ENCODE measurements at regions not wholly inside any gene's neighbourhood (a gene's known extent, or its start where the extent isn't known, plus 50 kb on each side); places are given as distances from the start of the nearest gene placed in this dataset.

DNA sequence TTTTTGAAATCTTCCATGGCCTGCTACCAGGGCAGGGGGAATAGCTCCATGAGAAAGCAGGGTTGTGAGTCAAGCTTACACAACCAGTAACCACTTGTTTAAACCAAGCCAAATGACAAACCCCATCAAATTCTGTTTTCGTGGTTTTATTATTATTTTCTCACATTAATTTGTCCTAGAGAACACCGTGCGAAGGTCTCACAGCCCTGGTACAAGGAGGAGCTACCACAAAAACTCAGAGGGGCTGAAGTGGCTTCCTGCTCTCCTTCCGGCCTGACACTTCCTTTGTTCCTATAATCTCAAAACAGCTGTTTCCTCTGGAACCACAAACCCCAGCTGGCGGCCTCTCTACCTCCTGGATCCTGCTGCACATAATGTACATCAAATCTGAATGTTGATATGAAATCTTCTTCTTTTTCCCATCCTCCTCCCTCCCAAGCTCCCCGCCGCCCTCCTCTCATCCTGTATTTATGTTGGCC, 375.9 kb downstream of the MCTP2 start:
- DNase-seq (ENCODE audit: low read depth) = no peak

DNA sequence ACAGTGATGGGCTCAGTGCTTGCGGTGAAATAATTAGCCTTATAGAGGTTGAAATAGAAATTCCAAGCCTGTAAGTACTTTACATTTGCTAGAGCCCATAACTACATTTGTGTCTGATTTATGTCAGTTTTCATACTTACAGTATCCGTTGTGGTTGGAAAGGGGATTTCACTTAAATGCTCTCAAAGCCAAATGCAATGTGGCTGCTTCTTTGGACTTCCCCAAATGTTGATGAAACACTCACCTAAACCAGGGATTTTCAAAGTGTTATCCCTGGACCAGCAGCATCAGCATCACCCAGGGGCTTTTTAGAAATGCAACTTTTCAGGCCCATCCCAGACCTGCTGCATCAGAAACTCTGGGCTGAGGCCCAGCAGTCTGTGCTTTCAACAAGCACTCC, 378.7 kb downstream of the MCTP2 start:
- no peak for DNase-seq (ENCODE audit: low read depth)

DNA sequence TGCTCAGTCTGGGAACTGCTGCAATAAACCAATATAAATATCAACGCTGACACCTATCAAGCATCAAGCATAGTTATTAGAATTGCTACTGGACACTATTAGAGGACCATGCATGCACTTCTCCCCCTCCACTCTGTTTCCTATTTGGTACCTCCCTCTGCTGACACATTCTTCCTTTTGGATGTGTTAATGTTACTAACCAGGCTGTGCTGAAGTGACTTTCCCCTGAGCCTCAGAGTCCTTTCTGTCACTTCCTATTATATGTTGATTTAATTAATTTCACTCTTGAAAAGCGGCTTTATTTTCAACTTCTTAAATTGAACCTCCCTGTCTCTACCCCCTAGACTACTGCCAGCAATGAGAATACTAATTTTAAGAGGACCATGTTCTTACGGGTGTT, 379.1 kb downstream of the MCTP2 start:
- no peak for DNase-seq (ENCODE audit: low read depth)

DNA sequence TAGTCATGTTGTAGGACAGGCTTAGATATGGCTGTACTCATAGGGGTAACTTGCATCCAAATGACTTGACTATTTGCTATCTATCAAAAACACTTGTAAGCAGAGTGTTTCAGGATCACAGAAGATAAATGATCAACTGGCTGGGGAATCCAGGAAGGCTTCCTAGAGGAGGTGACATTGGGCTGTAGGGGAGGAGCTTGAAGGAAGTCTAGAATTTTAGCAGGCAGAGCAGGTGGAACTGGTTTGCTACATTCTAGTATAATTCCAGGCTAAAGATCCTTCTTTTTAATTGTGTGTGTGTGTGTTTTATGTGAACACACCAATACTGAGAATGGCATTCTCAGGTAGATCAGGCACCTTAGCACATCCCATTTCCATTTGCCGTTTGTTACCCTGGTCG, 380.3 kb downstream of the MCTP2 start:
- DNase-seq (ENCODE audit: low read depth) = no peak

DNA sequence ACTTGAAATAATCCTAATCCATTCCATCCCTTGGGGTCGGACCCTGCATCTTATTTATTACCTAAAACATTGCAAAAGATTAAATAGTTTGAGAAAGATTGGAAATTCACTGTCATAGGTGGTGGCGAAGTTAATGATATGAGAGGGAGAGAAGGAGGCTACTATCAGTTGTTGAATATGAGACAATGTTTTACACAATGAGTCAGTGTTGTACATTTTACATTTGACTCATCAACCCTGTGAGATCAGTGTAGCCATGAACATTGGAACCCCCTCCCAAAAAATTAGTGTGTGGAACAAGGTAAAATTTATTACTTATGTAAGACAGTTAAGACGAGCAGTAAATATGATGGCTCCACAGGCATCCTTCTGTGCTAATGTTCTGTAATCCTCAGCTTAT, 384.3 kb downstream of the MCTP2 start:
- no peak for DNase-seq (ENCODE audit: low read depth)

DNA sequence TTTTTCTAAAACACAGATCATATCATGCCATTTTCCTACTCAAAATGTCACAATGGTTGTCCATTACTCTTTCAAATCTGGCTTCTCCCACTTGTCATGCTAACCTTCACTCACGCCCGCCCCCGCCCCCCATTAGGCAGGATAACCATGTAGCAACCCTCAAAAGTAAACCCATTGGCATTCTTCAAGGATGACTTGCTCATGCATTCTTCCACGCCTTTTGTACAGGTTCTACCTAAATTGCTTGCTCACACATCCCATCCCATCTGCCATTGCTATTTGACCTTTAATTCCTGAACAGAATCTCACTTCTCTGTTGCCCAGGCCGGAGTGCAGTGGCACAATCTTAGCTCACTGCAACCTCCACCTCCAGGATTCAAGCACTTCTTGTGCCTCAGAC, 389.3 kb downstream of the MCTP2 start:
- no peak for DNase-seq (ENCODE audit: low read depth)

DNA sequence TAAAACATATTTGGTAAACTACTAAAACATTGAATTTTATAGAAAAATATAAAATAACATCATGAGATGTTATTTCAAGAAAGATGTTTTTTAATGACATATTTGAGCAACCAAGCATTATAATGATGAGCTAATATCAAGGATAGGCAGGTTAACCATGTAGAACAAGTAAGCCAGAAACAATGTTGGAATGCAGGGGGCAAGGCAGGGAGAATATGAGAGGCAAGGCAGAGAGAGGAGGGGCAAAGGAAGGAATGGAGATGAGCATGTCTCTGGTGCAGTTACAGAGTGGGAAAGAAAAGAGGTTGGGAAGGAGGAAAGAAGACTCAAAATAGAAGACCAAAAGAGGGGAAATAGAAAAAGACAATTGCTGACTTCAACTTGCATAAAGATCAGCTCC, 390.4 kb downstream of the MCTP2 start:
- DNase-seq (ENCODE audit: low read depth) = no peak

DNA sequence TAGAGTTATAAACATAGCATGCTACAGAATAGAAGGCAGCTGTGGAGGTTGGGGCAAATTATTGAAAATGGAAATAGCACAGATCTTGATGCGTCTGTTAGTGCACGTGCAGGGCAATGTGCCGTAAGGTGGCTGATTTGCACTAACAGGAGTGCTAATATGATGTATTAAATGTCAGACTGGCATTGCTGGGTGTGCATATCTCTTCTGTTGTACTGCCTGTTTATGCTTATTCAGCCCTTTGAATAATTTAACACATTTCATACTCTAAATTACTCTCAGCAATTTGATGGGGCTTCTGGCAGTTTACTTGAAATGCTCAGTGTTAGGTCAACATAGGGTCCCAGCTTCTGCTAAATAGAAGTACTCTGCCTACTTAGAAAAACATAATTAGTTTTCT, 395.6 kb downstream of the MCTP2 start:
- DNase-seq (ENCODE audit: low read depth) = no peak

DNA sequence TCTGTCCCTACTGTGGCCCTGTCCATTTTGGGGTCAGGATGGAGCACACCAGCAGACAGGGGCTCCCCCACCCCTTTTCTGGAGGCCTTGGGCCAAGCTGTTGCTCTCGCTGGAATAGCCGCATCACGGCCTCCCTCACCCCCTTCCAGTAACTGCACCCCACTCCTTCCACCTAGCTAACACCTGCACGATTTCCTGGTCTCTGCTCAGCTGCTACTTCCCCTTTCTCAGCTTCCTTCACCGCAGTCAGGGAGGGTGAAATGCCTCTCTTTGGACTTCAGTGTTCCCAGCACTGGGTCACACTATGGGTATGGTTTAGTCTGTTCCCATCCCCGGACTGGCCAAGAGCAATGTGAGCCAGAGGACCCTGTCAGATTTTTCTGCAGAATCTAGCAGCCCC, 400.2 kb downstream of the MCTP2 start:
- DNase-seq (ENCODE audit: low read depth) = no peak

DNA sequence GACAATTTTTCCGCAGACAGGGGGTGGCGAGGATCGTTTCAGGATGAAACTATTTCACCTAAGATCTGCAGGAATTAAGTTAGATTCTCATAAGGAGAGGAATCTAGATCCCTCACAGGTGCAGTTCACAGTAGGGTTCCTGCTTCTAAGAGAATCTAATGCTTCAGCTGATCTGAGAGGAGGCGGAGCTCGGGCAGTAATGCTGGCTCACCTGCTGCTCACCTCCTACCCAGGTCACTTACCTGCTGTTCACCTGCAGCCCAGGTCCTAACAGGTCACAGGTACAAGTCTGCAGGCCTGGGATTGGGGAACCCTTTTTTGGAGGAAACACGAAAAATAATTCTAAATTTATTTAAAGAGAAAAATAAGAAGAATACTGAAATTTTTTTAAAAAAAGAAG, 406.8 kb downstream of the MCTP2 start:
- DNase-seq (ENCODE audit: low read depth) = no peak

DNA sequence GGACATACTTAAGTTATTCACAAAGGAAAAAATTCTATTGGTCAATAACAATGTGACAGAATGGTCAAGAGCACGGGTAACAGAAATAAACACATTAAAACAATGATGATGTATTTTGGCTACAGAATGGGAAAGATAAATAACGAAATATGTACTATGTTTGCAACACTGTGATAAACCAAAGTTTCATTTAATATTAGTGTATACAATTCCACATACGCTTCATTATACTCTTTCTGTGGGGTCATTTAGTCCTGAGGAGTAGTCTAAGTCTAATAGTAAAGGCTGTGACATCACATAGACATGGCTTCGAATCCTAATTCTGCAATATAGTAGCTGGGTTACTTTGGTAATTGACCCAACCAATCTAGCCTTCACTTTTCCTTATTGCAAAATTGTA, 408.3 kb downstream of the MCTP2 start:
- no peak for DNase-seq (ENCODE audit: low read depth)

DNA sequence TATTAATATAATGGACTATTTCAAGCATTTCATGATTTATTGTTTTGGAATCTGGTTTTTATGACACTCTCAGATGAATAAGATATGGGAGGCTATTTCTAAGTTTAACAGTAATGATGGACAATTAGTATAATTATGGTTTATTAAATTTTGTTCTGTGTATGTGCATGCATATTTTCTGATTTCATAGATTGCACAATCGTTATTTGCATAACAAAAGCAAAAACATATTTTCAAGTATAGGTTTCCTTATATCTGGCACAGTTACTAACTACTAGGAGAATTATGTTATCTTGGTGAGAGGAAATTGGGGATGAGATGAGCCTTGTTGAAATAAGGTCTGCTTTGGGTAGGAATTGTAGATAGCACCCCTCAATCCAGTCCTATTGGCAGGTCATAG, 413.1 kb downstream of the MCTP2 start:
- DNase-seq (ENCODE audit: low read depth) = no peak

DNA sequence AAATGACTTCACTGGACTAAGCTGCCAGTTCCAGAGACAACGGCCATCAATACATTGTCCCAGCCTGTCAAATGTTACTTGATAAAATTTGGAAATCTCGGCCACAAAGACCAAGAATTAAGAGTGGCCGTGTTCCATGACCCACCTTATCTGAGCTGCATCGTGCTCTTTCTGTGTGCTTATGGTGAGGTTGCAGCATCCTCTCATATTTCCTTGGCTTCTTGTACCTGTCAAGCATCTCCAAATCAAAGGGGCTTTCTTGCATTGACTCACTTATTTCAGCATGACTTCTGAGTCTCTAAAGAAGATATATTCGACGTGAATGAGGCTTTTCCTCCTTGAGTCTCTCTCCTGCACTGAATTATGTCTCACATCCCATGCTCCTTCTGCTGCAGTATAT, 421.7 kb downstream of the MCTP2 start:
- DNase-seq (ENCODE audit: low read depth) = no peak

DNA sequence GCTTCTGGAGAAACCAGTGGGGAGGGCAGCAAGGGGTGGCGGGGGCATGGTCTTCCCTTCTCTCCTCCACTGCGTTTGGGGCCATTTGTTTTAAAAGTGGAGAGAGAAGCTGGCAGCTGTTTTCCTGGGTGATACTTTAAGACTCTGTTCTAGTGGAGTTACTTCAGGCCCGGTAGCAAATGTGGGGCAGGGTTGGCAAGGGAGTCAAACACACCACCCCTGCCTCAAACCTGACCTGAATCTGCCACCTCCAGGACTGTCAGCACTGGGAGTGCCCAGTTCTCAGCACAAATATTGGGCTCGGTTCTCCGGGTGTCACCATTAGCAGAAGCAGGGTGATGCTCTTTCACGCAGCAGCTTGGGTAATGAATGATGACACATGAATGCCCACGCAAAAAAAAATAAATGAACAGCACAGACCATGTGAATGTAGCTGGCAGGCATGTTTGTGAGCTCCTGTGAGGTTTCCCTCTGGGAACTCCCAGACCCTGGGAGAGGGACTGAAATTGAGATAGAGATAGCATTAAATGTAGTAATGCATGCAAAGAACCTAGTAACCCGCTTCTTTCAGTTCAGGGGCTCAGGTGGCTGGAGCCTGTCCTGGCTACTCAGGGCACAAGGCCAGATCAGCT, 424.0 kb downstream of the MCTP2 start:
- no peak for DNase-seq (ENCODE audit: low read depth)

DNA sequence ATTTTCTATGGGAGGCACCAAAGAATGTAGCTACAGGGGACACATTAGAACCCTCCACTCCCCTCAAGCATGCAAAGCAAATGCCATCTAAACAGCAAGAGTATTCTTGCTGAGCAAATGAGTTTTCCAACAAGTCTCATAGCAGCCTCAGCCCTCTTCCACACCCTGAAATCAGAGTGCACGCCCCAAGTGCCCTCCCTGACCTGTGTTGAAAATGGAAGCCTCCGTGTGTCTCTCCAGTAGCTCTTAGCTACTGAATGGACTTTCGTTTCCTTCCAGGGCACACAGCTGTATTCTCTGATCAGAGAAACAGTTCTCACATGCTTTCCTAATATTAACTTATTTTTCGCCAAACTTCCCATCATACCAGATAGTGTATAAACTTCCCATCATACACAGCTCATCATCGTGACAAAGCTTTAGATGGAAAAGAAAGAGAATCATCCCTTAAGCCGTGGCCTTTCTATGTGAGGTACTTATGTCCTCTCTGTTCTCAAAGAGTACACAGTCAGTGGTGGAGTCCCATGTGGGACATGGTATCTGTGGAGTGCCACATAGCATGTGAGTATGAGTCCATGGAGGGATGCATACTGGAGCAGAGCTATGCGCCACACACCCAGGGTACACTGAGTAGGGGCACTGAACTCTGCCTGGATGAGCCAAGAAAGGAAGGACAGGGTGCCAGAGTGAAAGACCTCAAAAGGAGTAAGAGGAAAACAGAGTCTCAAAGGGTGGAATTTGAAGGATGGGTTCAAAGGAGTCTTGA, 434.5 kb downstream of the MCTP2 start:
- no peak for DNase-seq (ENCODE audit: low read depth)

DNA sequence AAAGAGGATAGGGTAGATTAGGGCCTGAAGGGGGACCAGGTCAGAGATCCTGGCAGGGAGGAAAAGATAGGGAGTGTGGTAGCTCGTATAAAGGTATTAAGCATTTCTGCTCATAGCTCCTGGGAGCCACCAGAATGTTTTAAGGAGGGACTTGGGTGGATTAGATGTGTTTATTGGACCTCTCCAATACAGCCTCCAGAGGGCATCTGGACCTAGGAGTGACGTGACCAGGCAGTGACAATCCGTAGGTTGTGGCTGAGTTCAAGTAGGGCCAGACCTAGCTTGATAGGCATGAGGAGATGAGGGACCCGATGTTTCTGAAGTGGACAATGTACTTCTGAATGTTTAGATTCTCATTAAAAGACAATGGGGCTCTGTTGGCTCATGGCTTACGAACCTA, 435.2 kb downstream of the MCTP2 start:
- no peak for DNase-seq (ENCODE audit: low read depth)

DNA sequence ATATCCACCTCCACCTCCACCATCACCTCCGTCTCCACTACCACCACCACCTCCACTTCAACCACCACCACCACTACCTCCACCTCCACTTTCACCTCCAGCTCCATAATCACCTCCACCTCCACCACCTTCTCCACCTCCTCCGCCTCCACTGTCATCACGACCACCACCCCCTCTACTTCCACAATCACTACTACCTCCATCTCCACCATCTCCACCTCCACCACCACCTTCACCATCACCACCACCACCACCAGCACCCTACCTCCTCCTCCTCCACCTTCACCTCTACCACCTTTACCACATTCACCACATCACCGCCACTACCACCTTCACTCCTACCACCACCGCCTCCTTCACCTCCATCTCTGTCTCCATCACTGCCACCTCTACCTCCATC, 435.7 kb downstream of the MCTP2 start:
- no peak for DNase-seq (ENCODE audit: low read depth)

DNA sequence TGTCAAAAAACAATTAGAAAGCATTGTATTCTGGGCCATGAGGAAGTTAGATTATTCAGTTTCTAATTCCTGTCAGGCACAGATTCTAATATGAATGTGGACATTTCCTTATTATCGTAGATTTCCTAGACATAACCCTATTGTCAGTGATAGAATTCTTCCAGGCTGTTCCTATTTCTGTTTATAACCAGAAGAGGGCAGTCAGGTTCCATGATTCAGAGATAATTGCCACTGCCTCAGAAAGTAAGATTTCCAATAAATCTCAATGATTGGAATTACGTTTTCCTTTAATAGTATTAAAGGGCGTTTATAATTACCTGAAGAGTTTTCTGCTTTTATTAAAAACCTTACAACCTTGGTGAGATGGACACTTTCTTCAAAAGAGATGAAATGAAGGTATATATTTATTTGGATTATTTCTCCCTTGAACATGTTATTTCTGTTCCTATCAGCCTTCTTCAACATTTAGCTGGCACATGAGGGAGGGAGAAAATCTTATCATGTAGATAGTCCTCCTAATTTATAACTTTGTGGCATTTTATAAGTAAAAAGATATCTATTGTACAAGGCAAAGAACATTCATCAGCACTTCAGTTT, 439.2 kb downstream of the MCTP2 start:
- DNase-seq (ENCODE audit: low read depth) = peak; percentile 10

DNA sequence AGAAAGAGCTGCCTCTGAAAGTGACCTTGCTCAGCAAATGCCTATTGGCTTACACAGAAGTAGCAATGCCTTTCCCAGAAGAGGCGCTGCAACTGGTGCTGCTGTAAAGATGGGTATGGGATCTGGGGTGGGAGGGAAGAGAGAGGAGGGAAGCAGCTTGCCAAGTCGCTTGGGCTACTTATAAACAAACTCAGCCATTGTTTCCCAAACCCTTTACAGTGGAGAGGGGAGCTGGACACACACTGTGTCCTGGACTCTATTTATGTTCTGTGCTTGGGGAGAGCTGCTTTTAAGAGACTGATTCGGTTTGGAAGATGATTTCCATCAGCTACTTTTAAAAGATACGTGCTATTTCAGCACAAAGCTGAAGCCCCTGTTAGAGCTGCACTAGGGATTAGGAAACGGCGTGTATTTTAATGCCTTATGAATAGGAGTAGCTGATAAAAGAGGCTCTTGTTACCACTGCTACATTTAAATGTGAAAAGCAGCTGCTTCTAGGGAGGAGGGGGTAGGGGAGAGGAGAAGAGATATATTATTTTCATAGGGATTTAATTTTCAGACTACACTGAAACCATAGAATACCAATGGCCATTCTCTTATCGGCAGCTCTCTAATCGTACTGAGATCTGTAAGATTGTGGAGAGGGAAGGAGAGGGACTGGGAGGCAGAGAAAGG, 440.6 kb downstream of the MCTP2 start:
- DNase-seq (ENCODE audit: low read depth) = no peak

DNA sequence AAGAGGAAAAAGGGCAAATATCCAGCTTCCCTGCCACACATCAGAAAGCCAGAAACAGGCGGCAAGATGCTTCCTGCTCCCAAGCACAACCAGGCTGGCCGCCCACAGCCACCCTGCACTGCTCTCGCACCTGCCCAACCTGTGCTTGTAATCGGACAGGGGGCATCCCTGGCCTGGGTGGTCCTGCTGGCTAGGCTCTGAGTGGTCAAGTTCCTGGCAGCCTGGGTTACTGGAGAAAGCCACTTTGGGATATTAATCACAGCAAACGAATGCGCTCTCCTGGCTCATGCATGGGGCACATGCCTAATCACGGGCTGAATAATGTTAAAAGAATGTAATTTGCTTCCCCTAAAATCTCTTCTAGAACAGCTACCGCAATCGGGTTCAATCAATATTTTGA, 442.4 kb downstream of the MCTP2 start:
- DNase-seq (ENCODE audit: low read depth) = no peak

DNA sequence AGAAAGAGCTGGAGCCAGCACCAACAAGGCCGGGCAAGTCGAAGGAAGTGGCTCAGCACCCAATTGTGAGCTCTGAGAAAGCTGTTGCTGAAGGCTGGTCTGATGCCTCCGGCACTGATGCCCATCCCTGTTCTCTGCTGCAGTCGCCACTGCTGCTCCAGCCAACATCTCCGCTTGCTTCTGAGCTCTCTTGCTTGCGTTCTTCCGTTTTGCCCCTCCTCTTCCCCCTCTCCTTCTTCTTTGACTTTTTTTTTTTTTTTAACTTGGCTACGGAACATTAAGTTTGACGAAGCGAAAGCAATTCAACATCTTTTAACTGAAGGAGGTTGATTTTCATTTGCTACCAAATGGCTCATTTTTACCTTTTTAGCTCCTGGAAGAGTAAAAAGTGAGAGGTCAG, 442.9 kb downstream of the MCTP2 start:
- DNase-seq (ENCODE audit: low read depth) = no peak

DNA sequence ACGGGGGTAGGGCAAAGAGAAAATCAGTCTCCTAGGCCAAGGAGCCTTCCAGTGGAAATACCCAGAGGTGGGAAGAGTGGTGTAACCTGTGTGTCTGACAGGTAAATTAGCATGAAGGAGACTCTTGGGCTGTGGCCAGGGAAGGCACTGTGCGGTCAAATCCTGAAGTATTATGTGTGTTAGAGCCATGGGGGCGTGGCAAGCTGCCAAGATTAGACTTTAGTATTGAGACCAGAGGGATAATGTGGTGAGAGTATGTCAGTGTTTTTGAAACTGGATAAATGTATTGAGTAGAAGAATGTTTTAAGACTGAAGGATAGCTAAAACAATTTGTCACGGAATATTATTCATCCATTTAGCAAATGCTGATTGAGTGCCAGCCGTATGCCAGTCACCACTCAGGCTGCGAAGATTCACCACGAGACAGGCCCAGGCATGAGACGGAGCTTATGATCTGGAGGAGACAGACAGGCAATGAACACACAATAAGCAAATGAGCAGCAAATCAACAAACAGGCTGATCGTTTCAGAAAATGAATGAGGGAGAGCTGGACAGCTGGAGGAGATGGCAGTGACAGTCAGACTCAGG, 445.9 kb downstream of the MCTP2 start:
- DNase-seq (ENCODE audit: low read depth) = no peak

DNA sequence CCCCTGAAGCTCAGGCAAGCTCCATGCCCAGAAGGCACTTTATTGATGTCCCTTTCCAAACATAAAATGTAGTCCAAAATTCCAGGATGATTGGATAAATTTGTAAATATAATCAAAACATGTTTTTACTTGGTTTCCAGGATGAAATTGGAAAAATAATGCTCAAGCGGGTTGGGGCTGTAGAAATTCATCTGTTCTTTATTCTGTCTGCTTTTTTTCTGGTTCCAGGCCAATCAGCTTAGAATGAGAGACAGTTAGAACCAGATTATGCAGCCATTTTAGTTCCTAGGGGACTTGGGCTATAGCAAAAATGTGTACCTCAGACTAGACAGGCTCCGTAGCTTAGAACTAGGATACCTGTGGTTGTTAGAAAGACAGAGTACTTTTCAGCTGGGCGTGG, 450.8 kb downstream of the MCTP2 start:
- no peak for DNase-seq (ENCODE audit: low read depth)
